Astrocyte (in vitro differentiated cells and primary cell): ENCODE measurements at regions not wholly inside any gene's neighbourhood (a gene's known extent, or its start where the extent isn't known, plus 50 kb on each side); places are given as distances from the start of the nearest gene placed in this dataset.

Experiments
- DNase-seq: peaks from one replicate; pipeline ENCODE4 v3.0.0-alpha.2; 2010; ENCODE audit warnings: low read depth
- FAIRE-seq: peaks from 2 replicates; lab custom pipeline; 2011; peaks lifted over from hg19 to GRCh38; lab: Jason Lieb, UNC
- H2AFZ ChIP-seq: 2 replicates; pipeline ENCODE4 v1.6.0; 2012; ENCODE audit warnings: low read depth, low read length, inconsistent platforms
- H3K27ac ChIP-seq: 2 replicates; pipeline ENCODE4 v1.5.1; 2011; ENCODE audit warnings: low read depth, low read length, inconsistent platforms
- H3K27me3 ChIP-seq: 2 replicates; pipeline ENCODE4 v1.6.0; 2011; ENCODE audit warnings: low read length, inconsistent platforms; ENCODE audit not compliant: insufficient read depth
- H3K36me3 ChIP-seq: 2 replicates; pipeline ENCODE4 v1.5.1; 2011; ENCODE audit warnings: low read length, inconsistent platforms; ENCODE audit not compliant: insufficient read depth
- H3K4me1 ChIP-seq: 2 replicates; pipeline ENCODE4 v1.5.1; 2011; ENCODE audit warnings: low read length, inconsistent platforms; ENCODE audit not compliant: insufficient read depth
- H3K4me2 ChIP-seq: 2 replicates; pipeline ENCODE4 v1.6.0; 2012; ENCODE audit warnings: low read length, inconsistent platforms
- H3K4me3 ChIP-seq: 2 replicates; pipeline ENCODE4 v1.5.1; 2011; ENCODE audit warnings: low read depth, mild to moderate bottlenecking, low read length, inconsistent platforms; ENCODE audit not compliant: insufficient read depth
- H3K79me2 ChIP-seq: 2 replicates; pipeline ENCODE4 v1.6.0; 2012; ENCODE audit warnings: mild to moderate bottlenecking, low read length, inconsistent platforms; ENCODE audit not compliant: insufficient read depth
- H3K9ac ChIP-seq: 2 replicates; pipeline ENCODE4 v1.6.0; 2012; ENCODE audit warnings: mild to moderate bottlenecking, low read length, inconsistent platforms
- H3K9me3 ChIP-seq: 2 replicates; pipeline ENCODE4 v1.5.1; 2012; ENCODE audit warnings: low read depth, mild to moderate bottlenecking, low read length, inconsistent platforms; ENCODE audit not compliant: insufficient read depth
- H4K20me1 ChIP-seq: 2 replicates; pipeline ENCODE4 v1.6.0; 2012; ENCODE audit warnings: low read length, inconsistent platforms; ENCODE audit not compliant: insufficient read depth
- H3K27ac Mint-ChIP-seq: one replicate; pipeline ENCODE4 v1.8.0; 2021; ENCODE audit warnings: mild to moderate bottlenecking, mixed read lengths; ENCODE audit not compliant: unreplicated experiment
- H3K27me3 Mint-ChIP-seq: one replicate; pipeline ENCODE4 v1.8.0; 2021; ENCODE audit warnings: low read depth, mixed read lengths; ENCODE audit not compliant: unreplicated experiment
- H3K36me3 Mint-ChIP-seq: one replicate; pipeline ENCODE4 v1.8.0; 2021; ENCODE audit warnings: low read depth, mixed read lengths; ENCODE audit not compliant: unreplicated experiment
- H3K4me1 Mint-ChIP-seq: one replicate; pipeline ENCODE4 v1.8.0; 2021; ENCODE audit warnings: low read depth, mixed read lengths; ENCODE audit not compliant: unreplicated experiment
- H3K4me3 Mint-ChIP-seq: one replicate; pipeline ENCODE4 v1.8.0; 2021; ENCODE audit warnings: mild to moderate bottlenecking, moderate library complexity, mixed read lengths; ENCODE audit not compliant: unreplicated experiment
- H3K9me3 Mint-ChIP-seq: one replicate; pipeline ENCODE4 v1.8.0; 2021; ENCODE audit warnings: mild to moderate bottlenecking, mixed read lengths; ENCODE audit not compliant: unreplicated experiment
- CTCF ChIP-seq: IDR thresholded peaks from 2 replicates; pipeline ENCODE4 v1.5.1; 2011; ENCODE audit warnings: low read depth, mild to moderate bottlenecking, inconsistent platforms, low read length, moderate library complexity; ENCODE audit not compliant: insufficient read depth
- EZH2 ChIP-seq: IDR thresholded peaks from 2 replicates; pipeline ENCODE4 v1.6.1; 2012; ENCODE audit warnings: mild to moderate bottlenecking, low read length, inconsistent platforms; ENCODE audit not compliant: insufficient read depth

- no peaks in the 10 kb centered on the region for H3K4me1 ChIP-seq
- no peaks in the 10 kb centered on the region for H3K79me2 ChIP-seq
- no peak overlapping the region for H3K4me3 ChIP-seq
- no peaks in the 10 kb centered on the region for H3K9me3 ChIP-seq
- no peak for FAIRE-seq
- TF ChIP-seq CTCF = no peak
- no peak for TF ChIP-seq EZH2
- H3K36me3 Mint-ChIP-seq = no peaks in the 10 kb centered on the region
- H3K4me2 ChIP-seq = no peak overlapping the region
- no peak overlapping the region for H3K4me3 Mint-ChIP-seq
- H3K27ac ChIP-seq = no peak overlapping the region
- no peaks in the 10 kb centered on the region for H3K27me3 ChIP-seq
- H3K27me3 Mint-ChIP-seq = no peaks in the 10 kb centered on the region
- H3K4me1 Mint-ChIP-seq = no peaks in the 10 kb centered on the region
- no peak overlapping the region for H2AFZ ChIP-seq
- no peak overlapping the region for H3K27ac Mint-ChIP-seq
- H3K9ac ChIP-seq = no peak overlapping the region
- no peaks in the 10 kb centered on the region for H3K36me3 ChIP-seq
- peaks cover 3% of the 10 kb centered on the region for H3K9me3 Mint-ChIP-seq
- DNase-seq = no peak
- H4K20me1 ChIP-seq = no peaks in the 10 kb centered on the region
These were observed 363.3 kb downstream of the NAF1 start for GRCh38 chr4:162803378-162803777.

- H3K4me1 Mint-ChIP-seq = no peaks in the 10 kb centered on the region
These were observed 369.6 kb downstream of the NAF1 start for GRCh38 chr4:162797108-162797507.

More at GRCh38 chr4:162797108-162797507, 369.6 kb downstream of the NAF1 start:
- Mint-ChIP-seq H3K9me3 (peaks cover 3% of the 10 kb centered on the region), H3K4me3 (no peak overlapping the region), H3K27ac (no peak overlapping the region), H3K36me3 (no peaks in the 10 kb centered on the region), H3K27me3 (no peaks in the 10 kb centered on the region)
- Histone ChIP-seq H3K4me3 (no peak overlapping the region), H3K79me2 (no peaks in the 10 kb centered on the region), H3K27ac (no peak overlapping the region), H3K27me3 (no peaks in the 10 kb centered on the region), H3K4me1 (no peaks in the 10 kb centered on the region), H3K36me3 (no peaks in the 10 kb centered on the region), H4K20me1 (no peaks in the 10 kb centered on the region), H3K9me3 (no peaks in the 10 kb centered on the region), H3K9ac (no peak overlapping the region), H2AFZ (no peak overlapping the region), H3K4me2 (no peak overlapping the region)
- no peak for TF ChIP-seq EZH2
- no peak for TF ChIP-seq CTCF
- DNase-seq (no peak), FAIRE-seq (no peak)
